GM18909 (cell line): ENCODE measurements at regions not wholly inside any gene's neighbourhood (a gene's known extent, or its start where the extent isn't known, plus 50 kb on each side); places are given as distances from the start of the nearest gene placed in this dataset.
"Not testable (repeated sequence)": the region's sequence is repeated elsewhere in the genome, so short reads cannot be mapped to it uniquely, and the experiment has no call there.

ENCODE experiments used
- ATAC-seq: cut with Tn5 transposase; IDR thresholded peaks from one replicate; pipeline ENCODE4 v1.9.1; 2021; ENCODE audit warnings: mild to moderate bottlenecking; ENCODE audit not compliant: unreplicated experiment, poor library complexity

GRCh38 chr15:92751528-92751927 is 96.0 kb upstream of the FAM174B start:
- ATAC-seq: no peak

DNA sequence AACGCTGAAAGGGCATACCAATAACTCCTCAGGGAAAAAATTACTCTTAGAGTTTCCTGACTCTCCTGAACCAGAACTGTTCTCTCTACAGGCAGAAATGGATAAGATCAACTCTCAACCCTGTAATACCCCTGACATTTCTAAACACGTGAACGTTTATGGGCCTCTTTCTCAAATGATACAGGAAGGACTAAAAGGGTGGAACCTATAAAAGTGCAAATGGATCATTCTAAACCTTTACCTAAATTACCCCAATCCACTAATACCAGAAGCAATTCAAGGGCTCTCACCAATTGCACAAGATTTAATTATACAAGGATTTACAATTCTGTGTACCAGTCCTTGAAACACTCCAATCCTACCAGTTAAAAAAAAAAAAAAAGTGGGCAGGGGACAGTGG is 98.0 kb upstream of the FAM174B start:
- ATAC-seq: no peak

GRCh38 chr15:92763459-92763858 is 107.9 kb upstream of the FAM174B start:
- ATAC-seq: no peak

DNA sequence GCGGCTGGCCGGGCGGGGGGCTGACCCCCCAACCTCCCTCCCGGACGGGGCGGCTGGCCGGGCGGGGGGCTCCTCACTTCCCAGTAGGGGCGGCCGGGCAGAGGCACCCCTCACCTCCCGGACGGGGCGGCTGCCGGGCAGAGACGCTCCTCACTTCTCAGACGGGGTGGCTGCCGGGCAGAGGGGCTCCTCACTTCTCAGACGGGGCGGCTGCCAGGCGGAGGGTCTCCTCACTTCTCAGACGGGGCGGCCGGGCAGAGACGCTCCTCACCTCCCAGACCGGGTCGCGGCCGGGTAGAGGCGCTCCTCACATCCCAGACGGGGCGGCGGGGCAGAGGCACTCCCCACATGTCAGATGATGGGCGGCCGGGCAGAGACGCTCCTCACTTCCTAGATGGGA is 112.6 kb upstream of the FAM174B start:
- ATAC-seq: not testable (repeated sequence)

- no peak for ATAC-seq
Measured at GRCh38 chr15:92770641-92771040, 115.1 kb upstream of the FAM174B start.

DNA sequence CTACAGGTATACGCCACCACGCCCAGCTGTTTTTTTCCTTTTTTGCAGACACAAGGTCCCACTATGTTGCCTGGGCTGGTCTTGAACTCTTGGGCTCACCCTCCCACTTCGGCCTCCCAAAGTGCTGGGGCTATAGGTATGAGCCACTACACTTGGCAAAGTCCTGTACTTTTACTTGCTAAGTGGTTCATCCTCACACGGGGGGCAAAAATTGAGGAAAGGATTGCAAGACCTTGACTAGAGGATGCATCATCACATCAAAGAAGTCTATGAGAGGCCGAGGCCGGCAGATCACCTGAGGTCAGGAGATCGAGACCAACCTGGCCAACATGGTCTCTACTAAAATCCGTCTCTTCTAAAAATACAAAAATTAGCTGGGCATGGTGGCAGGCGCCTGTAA is 116.5 kb upstream of the FAM174B start:
- no peak for ATAC-seq

GRCh38 chr15:92772626-92773244 is 117.2 kb upstream of the FAM174B start:
- ATAC-seq: no peak

DNA sequence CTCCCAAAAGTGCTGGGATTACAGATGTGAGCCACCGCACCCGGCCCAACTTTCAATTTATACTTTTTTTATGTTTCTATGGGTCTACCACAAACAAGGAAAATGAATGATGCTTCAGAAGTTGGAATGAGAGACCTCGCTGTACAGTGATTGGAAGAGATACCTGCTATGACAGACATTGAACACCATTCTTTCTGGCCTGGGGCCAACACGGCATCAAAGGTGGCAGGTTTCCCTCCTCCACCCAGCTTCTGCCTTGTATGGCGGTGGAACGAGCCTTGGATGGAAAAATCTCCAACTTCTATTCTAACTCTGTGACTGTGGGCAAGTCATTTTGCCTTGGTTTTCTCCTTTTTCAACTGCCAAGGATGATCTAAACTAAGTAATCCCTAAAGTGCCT is 117.8 kb upstream of the FAM174B start:
- no peak for ATAC-seq

- ATAC-seq: no peak
Measured at GRCh38 chr15:92779874-92780273, 120.2 kb upstream of the CHD2 start.

- no peak for ATAC-seq
Measured at GRCh38 chr15:92780843-92781242, 119.3 kb upstream of the CHD2 start.

DNA sequence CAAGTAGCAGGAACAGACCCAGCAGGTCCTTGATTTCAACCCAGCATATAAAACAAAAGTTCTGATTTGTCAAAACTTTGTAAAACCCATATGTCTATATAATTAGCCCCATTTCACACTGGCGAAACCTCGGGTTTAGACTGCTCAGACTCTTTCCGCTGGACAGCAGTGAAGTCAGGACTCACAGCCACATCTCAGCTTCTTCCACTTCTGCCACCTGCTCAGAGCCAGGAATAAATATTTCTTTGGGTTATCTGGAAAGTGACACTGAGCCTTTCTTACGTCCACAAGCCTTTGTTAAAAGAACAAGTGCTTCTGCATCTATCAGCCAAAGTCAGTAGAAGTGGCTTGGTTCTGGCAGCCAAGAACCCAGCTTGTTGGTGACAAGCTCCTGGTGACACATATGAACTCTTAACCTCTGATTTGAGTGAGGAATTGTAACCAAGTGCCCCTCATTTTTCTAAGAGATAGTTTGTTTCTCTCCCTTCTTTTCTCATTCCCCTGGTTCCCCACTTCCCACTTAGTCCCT is 118.1 kb upstream of the CHD2 start:
- ATAC-seq: no peak

DNA sequence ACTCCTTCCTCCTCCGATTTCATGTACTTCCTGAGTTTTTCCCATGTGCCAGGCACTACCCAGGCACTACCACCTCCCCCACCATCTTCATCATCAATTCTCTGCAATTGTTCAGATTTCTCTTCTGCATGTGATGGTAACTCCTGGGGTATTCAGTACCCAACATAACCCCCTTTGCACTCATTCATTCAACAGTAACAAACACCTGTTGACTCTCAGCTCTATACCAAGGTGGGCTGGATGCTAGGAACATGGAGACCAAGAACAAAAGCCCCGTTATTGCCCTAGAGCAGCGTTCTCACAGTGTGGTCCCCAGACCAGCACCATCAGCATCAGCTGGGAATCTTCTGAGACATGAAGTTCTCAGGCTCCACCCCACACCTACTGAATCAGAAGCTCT is 113.0 kb upstream of the CHD2 start:
- no peak for ATAC-seq

DNA sequence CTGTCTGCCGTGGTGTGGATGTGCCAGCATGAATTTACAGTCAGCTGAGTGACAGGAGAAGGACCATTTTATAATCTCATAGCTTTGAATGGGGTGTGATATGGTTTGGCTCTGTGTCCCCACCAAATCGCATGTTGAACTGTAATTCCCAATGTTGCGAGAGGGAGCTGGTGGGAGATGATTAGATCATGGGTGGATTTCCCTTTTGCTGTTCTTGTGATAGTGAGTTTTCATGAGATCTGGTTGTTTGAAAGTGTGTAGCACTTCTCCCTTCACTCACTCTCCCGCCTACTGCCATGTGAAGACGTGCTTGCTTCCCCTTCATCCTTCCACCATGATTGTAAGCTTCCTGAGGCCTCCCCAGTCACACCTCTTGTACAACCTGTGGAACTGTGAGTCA is 111.9 kb upstream of the CHD2 start:
- ATAC-seq: no peak

GRCh38 chr15:92788793-92789192 is 111.3 kb upstream of the CHD2 start:
- not testable (repeated sequence) for ATAC-seq

GRCh38 chr15:92796161-92796611 is 103.9 kb upstream of the CHD2 start:
- no peak for ATAC-seq

DNA sequence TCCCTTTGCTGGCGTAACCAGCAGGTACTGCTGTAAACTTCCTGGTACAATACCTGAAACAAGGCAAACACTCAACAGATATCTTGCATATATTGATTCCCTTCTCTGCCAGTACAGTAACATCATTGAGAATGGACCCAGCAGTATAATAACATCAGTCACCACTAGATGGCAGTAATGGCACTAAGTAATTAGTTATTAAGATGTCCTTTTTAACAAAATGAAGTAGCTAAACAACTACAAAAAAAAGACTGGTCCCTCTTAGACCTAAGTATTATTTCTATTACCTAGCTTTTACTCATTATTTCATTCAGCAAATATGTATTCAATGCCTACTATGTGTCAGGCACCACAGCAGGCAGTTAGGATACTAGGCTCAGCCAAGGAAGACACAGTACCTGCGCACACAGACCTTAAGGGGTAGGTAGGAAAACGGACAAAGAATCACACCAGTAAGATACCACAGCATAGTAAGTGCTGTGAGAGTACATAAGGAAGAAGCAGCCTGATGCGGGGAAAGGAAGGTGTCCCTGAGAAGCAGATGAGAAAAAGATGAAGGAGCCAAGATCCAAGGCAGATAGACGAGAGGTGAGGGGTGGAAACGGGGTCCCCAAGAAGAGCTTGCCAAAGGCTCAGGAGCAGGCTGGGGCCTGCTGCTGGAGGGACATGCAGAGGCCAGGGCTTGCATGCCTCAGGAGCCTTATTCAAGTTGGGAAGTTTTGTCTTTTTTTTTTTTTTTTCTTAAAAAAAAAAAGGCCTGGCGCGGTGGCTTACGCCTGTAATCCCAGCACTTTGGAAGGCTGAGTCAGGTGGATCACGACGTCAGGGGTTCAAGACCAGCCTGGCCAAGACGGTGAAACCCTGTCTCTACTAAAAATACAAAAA is 102.7 kb upstream of the CHD2 start:
- ATAC-seq: peak; percentile 84

DNA sequence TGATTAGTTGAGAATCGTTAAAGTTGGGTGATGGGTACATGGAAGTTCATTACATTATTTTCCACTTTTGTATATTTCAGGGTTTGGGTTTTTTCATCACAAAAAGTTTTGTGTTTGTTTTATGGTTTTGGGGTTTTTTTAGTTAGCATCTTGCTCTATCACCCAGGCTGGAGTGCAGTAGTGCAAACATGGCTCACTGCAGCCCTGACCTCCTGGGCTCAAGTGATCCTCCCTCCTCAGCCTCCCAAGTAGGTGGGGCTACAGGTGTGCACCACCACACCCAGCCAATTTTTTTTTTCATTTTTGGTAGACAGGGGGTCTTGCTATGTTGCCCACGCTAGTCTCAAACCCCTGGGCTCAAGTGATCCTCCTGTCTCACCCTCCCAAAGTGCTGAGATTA is 100.1 kb upstream of the CHD2 start:
- no peak for ATAC-seq

GRCh38 chr15:92800416-92801055 is 99.6 kb upstream of the CHD2 start:
- not testable (repeated sequence) for ATAC-seq

DNA sequence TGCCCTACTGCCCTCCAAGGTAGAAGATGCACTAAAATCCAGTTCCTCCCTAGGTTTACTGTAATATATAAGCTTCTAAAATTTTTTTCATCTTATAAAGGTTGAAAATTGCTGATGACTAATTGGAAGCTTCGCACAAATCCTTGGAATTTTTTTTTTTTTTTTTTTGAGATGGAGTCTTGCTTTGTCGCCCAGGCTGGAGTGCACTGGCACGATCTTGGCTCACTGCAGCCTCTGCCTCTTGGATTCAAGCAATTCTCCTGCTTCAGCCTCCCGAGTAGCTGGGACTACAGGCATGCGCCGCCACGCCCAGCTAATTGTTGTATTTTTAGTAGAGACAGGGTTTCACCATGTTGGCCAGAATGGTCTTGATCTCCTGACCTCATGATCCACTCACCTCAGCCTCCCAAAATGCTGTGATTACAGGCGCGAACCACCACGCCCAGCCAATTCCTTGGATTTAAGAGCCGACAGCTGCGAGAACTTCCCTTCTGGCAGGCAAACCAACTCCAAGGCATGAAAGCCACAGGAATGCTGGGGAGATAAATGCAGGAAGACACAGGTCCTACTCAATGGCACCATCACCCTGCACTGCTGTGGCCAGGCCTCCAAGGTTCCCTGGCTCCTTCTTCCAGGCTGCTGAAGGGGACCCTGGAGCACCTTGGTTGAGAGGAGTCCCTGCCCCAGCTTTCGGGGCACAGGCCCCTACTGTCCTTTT is 98.9 kb upstream of the CHD2 start:
- not testable (repeated sequence) for ATAC-seq

DNA sequence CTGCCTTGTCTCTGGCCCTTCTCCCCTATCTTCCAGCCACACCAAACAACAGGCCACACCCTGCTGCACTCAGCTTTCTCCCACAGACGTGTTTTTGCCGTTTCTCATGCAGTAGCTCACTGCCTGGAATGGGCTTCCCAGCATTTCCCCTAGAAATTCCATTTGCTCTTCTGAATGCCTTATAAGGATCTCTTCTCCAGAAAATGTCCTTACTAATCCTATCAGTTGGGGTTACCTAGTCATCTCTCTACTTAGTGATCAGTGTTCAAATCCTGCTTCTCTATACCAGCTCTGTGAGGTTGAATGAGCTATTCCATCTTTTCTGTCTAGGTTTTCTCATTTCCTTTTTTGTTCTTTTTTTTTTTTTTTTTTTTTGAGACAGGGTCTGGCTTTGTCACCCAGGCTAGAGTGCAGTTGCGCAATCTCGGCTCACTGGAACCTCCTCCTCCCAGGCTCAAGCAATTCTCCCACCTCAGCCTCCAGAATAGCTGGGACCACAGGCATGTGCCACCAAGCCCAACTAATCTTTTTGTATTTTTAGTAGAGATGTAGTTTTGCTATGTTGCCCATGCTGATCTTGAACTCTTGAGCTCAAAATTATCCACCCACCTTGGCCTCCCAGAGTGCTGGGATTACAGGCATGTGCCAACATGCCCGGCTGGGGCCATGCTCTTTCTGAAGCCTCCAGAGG is 98.2 kb upstream of the CHD2 start:
- ATAC-seq: no peak
